ENCODE measurements at regions not wholly inside any gene's neighbourhood (a gene's known extent, or its start where the extent isn't known, plus 50 kb on each side); places are given as distances from the start of the nearest gene placed in this dataset.
"Not testable (repeated sequence)": the region's sequence is repeated elsewhere in the genome, so short reads cannot be mapped to it uniquely, and the experiment has no call there.

DNA sequence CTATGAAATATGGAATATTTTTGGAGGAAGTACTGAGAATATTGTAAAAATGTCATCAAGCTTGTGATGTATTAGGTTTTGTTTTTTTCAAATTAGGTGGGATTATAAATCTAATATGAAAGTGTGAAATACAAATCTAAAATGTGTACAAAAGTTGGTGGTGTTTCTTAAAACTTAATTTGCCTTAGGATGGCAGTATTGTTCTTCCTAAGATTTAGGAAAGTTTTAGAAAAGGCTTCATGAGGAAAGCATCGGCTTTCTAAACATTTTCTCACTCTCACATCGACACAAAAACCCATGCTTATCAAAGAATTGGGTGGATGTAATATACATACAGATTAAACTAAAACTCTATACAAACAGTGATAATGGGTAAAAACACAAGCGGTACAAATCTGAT lies 972.0 kb upstream of the PCDH20 start:
- Histone ChIP-seq H3K9ac (no peak overlapping the region), H3K4me3 (ENCODE audit: low read depth, low read length) (no peak overlapping the region), H3K4me2 (ENCODE audit: low read length) (no peak overlapping the region), H3K79me2 (no peaks in the 10 kb centered on the region), H2AFZ (no peak overlapping the region), H3K9me3 (ENCODE audit: control insufficient read depth, low read length) (no peaks in the 10 kb centered on the region), H3K36me3 (ENCODE audit: control insufficient read depth, insufficient read depth, low read length) (no peaks in the 10 kb centered on the region), H3K27ac (no peak overlapping the region), H3K4me1 (no peaks in the 10 kb centered on the region), H3K27me3 (ENCODE audit: control insufficient read depth, insufficient read depth, low read length) (no peaks in the 10 kb centered on the region)
- TF ChIP-seq, protein P1, sequence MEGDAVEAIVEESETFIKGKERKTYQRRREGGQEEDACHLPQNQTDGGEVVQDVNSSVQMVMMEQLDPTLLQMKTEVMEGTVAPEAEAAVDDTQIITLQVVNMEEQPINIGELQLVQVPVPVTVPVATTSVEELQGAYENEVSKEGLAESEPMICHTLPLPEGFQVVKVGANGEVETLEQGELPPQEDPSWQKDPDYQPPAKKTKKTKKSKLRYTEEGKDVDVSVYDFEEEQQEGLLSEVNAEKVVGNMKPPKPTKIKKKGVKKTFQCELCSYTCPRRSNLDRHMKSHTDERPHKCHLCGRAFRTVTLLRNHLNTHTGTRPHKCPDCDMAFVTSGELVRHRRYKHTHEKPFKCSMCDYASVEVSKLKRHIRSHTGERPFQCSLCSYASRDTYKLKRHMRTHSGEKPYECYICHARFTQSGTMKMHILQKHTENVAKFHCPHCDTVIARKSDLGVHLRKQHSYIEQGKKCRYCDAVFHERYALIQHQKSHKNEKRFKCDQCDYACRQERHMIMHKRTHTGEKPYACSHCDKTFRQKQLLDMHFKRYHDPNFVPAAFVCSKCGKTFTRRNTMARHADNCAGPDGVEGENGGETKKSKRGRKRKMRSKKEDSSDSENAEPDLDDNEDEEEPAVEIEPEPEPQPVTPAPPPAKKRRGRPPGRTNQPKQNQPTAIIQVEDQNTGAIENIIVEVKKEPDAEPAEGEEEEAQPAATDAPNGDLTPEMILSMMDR (IDR thresholded peaks at IDR 0.05): no peak

DNA sequence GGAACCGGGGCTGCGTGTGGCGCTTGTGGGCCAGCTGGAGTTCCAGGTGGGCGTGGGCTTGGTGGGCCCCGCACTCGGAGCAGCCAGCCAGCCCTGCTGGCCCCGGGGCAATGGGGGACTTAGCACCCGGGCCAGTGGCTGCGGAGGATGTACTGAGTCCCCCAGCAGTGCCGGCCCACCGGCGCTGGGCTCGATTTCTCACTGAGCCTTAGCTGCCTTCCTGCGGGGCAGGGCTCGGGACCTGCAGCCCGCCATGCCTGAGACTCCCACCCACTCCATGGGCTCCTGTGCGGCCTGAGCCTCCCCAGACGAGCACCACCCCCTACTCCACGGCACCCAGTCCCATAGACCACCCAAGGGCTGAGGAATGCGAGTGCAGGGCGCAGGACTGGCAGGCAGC lies 963.6 kb upstream of the PCDH20 start:
- H3K27ac ChIP-seq; H2AFZ ChIP-seq; H3K9me3 ChIP-seq (ENCODE audit: control insufficient read depth, low read length); H3K79me2 ChIP-seq; H3K4me1 ChIP-seq; H3K4me2 ChIP-seq (ENCODE audit: low read length); H3K36me3 ChIP-seq (ENCODE audit: control insufficient read depth, insufficient read depth, low read length); H3K4me3 ChIP-seq (ENCODE audit: low read depth, low read length); H3K27me3 ChIP-seq (ENCODE audit: control insufficient read depth, insufficient read depth, low read length); H3K9ac ChIP-seq: not testable (repeated sequence)

DNA sequence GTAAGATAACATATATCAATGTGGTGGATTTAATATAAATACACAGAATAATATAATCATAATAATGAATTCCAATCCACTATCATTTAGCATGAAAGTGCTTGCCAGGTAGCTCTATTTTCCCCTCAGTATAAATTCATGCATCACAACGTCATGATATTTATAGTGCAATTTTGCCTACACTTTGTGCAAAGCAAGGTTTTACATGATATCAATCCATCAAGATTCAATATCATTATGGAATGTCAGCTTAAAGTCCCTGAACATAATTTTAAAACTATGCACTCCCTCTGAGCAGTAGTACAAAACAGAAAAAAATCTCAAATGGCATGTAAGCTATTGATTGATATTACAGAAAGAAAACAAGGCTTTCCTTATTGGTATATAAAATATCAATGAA lies 962.2 kb upstream of the PCDH20 start:
- Histone ChIP-seq H3K79me2 (no peaks in the 10 kb centered on the region), H3K27ac (no peak overlapping the region), H3K4me3 (ENCODE audit: low read depth, low read length) (no peak overlapping the region), H3K9ac (no peak overlapping the region), H3K4me1 (no peaks in the 10 kb centered on the region), H3K36me3 (ENCODE audit: control insufficient read depth, insufficient read depth, low read length) (no peaks in the 10 kb centered on the region), H2AFZ (no peak overlapping the region), H3K27me3 (ENCODE audit: control insufficient read depth, insufficient read depth, low read length) (no peaks in the 10 kb centered on the region), H3K4me2 (ENCODE audit: low read length) (no peak overlapping the region), H3K9me3 (ENCODE audit: control insufficient read depth, low read length) (no peaks in the 10 kb centered on the region)
- TF ChIP-seq, protein P1 (IDR thresholded peaks at IDR 0.05): no peak

DNA sequence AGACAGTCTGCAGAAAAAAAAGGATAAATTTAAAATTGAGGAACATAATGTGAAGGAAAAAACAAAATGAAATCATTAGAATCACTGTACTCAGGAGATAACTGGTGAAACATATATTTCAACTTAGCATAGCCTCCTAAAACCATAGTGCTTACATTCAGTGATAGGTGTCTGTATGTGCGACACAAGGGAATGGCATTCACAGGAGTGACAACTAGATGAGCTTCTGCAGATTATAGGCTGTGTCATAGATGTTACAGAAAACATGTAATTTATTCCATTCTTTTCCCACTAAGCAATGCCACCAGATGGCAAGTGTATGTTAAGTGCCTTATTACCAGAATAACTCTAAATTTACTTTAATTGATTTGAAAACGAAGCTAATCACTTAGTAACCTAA lies 960.0 kb upstream of the PCDH20 start:
- H3K4me2 ChIP-seq (ENCODE audit: low read length): no peak overlapping the region
- no peaks in the 10 kb centered on the region for H3K36me3 ChIP-seq (ENCODE audit: control insufficient read depth, insufficient read depth, low read length)
- no peaks in the 10 kb centered on the region for H3K27me3 ChIP-seq (ENCODE audit: control insufficient read depth, insufficient read depth, low read length)
- no peak overlapping the region for H2AFZ ChIP-seq
- H3K79me2 ChIP-seq: no peaks in the 10 kb centered on the region
- no peak overlapping the region for H3K9ac ChIP-seq
- no peaks in the 10 kb centered on the region for H3K9me3 ChIP-seq (ENCODE audit: control insufficient read depth, low read length)
- no peaks in the 10 kb centered on the region for H3K4me1 ChIP-seq
- H3K27ac ChIP-seq: no peak overlapping the region
- no peak overlapping the region for H3K4me3 ChIP-seq (ENCODE audit: low read depth, low read length)
- TF ChIP-seq, protein P1 (IDR thresholded peaks at IDR 0.05): no peak

DNA sequence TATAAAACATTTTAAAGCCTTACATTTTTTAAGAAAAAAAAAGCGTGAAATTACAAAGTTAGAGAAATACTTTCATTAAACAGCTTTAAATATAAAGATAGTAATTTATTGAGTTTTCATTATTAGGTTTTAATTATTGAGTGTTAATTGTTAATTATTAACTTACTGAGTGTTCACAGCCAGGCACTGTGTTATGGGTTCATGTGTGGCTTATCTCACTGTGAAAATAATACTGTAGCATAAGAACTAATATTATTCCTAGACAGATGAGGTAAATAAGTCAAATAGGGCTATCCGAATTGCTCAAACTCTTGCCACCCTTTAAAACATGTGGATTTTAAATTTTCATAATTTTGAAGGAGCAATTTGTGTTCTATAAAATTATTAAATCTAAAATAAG lies 956.1 kb upstream of the PCDH20 start:
- Histone ChIP-seq H3K9me3 (ENCODE audit: control insufficient read depth, low read length) (no peaks in the 10 kb centered on the region), H3K27me3 (ENCODE audit: control insufficient read depth, insufficient read depth, low read length) (no peaks in the 10 kb centered on the region), H3K27ac (no peak overlapping the region), H3K4me3 (ENCODE audit: low read depth, low read length) (no peak overlapping the region), H3K4me2 (ENCODE audit: low read length) (no peak overlapping the region), H3K36me3 (ENCODE audit: control insufficient read depth, insufficient read depth, low read length) (no peaks in the 10 kb centered on the region), H3K9ac (no peak overlapping the region), H3K79me2 (no peaks in the 10 kb centered on the region), H2AFZ (no peak overlapping the region), H3K4me1 (no peaks in the 10 kb centered on the region)
- TF ChIP-seq, protein P1 (IDR thresholded peaks at IDR 0.05): no peak

DNA sequence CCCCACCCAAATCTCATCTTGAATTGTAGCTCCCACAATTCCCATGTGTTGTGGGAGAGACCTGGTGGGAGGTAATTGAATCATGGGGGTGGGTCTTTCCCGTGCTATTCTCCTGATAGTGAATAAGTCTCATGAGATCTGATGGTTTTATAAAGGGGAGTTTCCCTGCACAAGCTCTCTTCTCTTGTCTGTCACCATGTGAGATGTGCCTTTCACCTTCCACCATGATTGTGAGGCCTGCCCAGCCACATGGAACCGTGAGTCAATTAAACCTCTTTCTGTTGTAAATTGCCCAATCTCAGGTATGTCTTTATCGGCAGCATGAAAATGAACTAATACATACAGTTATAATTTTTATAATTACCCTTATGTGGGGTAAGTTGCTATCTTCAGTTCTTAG lies 952.3 kb upstream of the PCDH20 start:
- H3K4me3 ChIP-seq (ENCODE audit: low read depth, low read length); H3K4me2 ChIP-seq (ENCODE audit: low read length); H3K4me1 ChIP-seq; H3K27ac ChIP-seq; H3K9me3 ChIP-seq (ENCODE audit: control insufficient read depth, low read length); H3K79me2 ChIP-seq; H3K9ac ChIP-seq; H3K27me3 ChIP-seq (ENCODE audit: control insufficient read depth, insufficient read depth, low read length); H2AFZ ChIP-seq; H3K36me3 ChIP-seq (ENCODE audit: control insufficient read depth, insufficient read depth, low read length): not testable (repeated sequence)

All from parathyroid adenoma (tissue), 2 donors.